HG02943 (cell line): ENCODE measurements at regions not wholly inside any gene's neighbourhood (a gene's known extent, or its start where the extent isn't known, plus 50 kb on each side); places are given as distances from the start of the nearest gene placed in this dataset.
"Not testable (repeated sequence)": the region's sequence is repeated elsewhere in the genome, so short reads cannot be mapped to it uniquely, and the experiment has no call there.

ENCODE experiments used
- ATAC-seq: cut with Tn5 transposase; IDR thresholded peaks from one replicate; pipeline ENCODE4 v1.9.1; 2021; ENCODE audit warnings: mild to moderate bottlenecking, low read depth, moderate library complexity; ENCODE audit not compliant: unreplicated experiment

DNA sequence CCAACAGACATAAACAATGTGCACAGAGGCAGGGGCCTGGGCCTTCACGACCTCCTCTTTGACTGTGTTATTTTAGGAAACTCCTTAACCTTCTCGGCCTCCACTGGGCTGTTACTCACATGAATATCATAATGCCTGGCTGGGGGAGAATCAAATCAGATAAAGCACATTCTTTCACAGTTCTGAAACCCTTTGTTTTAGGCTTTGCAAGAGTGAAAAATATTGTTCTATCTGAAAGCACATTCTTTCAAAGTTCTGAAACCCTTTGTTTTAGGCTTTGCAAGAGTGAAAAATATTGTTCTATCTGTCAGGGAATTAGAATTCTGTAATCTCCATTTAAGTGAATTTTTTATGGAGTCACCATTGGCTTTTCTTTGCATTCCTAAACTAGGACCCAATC, 50.7 kb upstream of the SYNDIG1 start:
- no peak for ATAC-seq

DNA sequence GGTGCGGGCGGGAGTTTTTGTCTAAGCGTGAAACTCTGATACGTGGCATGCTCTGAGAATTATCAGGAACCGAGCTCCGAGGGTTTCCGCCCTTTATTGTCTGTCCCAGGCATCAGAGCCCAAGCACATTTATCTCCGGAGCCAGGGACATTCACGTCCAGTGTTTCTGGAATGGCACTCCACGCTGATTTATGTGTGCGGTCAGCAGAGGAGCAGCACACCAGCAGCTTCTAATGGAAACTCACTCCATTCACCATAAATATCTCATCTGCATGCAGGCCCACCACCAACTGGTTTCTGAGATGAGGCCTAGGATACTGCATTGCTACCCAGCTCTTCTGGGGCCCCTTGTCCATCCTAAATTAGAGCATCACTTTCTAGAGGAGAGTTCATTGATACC, 51.9 kb upstream of the SYNDIG1 start:
- ATAC-seq, result no peak

DNA sequence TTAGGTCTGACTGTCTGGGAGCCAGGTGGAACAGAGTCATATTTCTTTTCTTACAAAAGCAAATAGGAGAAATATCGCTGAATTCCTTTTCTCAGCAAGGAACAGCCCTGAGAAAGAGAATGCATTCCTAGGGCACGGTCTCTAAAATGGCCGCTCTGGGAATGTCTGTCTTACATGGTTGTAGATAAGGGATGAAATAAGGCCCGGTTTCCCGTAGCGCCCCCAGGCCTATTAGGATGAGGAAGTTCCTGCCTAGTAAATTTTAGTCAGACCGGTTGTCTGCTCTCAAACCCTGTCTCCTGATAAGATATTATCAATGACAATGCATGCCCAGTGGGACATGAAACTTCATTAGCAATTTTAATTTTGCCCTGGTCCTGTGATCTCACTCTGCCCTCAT, 54.0 kb upstream of the SYNDIG1 start:
- ATAC-seq, result not testable (repeated sequence)

DNA sequence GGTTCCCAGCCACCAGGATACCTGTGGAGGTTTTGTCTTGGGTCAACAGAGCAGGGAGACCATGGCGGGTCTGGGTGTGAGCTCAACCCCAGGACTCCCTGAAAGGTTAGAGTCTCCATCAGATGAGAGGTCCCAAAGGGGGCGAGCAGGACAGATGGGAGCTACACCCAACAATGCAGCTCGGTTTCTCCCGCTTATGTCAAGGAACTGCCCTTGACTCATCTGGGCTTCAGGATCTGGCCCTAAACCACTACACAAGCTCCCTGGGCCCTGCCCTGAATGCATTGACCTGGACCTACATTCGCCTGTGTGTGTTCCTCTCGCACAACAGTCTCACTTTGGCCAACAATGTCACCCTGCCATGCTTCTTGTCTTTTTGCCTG, 57.6 kb upstream of the SYNDIG1 start:
- ATAC-seq, result no peak

DNA sequence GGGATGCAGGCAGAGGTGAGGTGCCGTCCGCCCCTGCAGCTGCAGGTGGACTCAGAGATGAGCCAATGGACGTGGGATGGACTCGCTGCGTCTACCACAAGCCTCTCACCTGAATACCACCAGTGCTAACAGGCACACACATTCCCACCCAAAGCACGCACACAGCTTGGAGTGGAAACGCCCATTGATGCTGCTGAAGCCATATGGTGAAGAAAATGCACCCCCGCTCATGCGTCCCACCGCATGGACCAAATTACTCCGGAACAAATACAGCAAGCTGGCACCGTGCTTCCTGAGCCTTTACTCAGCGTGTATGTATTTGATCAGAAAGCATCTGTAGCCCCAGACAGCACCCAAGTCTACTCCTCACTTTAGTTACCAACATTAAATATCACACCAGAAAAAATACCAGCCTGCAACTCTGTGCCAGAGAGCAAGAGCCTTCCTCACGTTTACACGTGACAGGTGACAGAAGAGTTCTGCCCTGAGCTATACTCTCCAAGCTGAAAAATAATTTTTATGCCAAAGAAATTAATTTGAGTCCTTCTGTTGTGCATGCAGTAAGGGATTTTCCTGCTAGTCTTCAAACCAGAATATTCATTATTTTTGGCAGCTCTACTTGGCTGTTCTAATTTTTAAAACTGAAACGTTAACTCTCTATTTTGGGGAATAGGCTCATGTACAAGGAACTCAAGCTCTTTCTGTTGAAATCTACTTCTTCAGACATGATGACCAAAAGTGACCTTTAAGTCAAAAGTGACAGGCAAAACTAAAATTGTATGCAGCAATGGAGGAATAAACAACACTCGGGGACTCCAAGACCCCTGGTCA, 58.2 kb upstream of the SYNDIG1 start:
- ATAC-seq, result no peak

DNA sequence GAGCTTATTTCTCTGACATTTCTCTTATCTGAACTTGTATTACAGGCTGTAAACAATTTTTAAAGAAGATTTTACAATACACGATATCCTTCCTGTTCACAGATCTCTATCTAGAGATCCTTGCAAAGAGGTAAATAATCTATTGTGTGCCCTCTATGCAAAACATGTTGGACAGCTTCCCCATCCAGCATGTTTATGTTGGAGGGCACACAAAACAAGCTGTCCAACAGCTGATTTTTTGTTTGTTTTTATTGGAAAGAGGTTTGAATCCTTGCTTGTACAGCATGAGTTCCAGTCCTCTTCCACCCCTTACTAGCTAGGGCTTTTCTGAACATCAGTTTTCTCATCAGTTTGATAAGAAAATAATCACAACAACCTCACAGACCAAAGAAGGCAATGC, 62.3 kb upstream of the SYNDIG1 start:
- no peak for ATAC-seq

DNA sequence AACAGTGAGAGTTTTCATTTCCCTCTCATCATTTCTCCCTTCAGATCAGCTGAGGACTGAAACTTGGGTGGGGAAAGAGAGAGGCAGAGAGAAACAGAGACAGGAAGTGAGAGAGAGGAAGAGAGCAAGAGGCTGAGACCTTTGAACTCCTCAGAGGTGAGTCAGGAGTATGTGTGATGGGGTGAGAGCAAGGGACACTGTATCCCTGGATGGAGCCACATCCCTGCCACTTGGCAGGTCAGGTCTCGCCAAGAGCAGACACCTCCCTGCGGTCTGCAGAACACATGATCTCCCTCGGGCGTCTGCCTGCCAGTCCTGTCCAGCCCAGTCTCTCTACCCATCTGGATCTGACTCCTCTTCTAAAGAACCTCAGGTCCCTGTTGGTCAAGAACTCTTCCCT, 62.7 kb upstream of the SYNDIG1 start:
- ATAC-seq, result no peak

DNA sequence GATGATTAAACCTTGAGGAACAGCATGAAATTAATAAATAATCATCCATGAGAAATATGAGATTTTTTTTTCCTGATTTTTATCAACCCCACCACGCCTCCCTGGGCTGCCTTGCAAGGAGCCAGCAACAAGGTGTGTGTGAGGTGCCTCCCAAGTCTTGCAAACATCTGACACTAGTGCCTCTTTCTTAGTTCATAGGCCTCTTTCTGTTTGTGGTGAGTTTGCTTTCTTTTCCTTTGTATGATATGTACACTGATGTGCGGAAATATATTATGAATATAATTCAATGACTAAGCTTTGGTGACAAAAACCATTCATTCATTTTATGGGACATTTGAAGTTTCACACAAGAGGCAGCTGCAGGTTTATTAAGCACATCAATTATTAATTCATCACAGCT, 63.2 kb upstream of the SYNDIG1 start:
- ATAC-seq, result no peak

DNA sequence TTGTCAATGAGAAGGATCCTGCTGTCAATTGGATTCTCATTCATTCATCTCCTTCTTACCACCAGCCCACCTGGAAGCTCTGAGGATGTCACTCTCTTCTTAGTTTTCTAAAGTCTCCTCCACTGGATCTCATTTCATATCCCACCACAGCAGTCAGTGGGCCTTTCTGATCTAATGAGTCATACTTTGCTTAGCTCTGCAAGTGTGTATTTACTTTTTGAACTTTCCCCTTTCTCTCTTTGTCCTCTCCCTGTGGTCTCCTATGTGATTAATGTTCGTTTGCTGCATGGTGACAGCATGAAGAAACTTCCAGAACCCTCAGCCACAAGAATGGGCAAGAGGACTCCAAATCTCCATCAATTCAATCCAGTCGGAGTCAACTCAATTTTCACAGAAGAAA, 63.6 kb upstream of the SYNDIG1 start:
- no peak for ATAC-seq

DNA sequence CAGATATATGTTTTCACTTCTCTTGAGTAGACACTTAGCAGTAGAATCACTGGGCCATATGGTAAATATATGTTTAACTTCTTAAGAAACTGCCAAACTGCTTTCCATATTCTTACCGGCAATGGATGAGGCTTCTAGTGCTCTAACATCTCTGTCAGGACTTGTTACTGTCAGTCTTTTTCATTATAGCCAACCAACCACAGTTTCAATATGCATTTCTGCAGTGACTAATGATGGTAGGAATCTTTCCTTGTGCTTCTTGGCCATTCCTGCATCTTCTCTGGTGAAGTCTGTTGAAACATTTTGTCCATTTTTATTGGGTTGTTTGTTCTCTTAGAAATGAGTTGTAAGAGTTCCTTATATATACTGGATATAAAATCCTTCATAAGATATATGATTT, 66.0 kb upstream of the SYNDIG1 start:
- ATAC-seq, result no peak

DNA sequence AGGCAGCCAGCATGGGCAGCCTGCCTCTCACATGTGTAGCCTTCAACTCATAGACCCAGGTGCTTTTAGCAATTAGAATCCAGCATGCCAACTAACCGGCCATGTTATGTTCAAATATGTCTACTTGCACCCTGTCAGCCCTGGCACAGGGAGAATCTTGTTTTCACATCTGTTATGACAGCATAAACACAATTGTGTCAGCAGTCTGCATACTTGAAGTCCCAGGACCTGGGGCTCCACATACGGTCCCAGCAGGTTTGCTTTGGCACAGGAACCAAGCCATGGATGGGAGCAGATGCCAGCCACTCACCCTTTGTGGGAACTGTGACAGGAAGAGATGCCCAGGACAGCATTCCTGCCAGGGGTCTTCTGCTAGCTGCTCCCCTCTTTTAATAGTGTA, 67.2 kb upstream of the SYNDIG1 start:
- ATAC-seq, result no peak

DNA sequence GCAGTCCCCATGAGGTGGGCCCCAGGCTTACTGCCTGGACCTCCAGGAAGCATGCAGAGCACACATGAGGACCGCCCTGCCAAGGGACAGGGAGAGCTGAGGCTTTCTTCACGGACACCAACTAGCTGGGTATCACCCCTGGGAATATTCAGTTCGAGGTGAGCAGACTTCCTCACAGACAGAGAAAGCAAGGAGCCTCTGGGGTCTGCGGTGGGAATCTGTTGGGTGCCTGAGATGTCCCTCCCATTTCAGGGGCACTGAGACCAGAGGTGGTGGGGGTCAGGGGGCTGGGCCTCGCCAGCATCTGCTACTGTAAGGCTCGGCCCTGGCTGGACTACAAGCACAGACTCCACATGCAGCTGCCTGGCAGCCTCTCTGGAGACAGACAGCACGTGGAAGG, 74.3 kb upstream of the SYNDIG1 start:
- ATAC-seq, result no peak

DNA sequence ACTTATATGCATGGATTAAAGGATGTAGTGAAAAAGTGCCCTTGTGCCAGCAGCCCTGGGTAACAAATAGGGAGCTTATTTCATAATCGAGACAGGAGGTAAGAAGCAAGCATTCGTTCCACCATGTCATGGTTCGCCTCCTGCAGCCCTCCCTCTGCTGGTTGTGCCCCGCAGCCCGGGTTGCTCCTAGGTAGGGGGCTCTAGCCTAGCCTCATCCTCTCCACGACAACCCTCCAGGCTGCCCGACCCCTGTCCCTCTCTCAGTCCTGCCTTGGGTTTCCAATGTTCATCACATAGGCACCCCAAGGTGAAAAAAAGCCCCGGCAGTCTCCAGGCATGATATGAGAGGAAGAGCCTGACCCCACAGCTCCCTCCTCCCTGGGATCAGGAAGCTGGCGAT, 75.5 kb upstream of the SYNDIG1 start:
- no peak for ATAC-seq

DNA sequence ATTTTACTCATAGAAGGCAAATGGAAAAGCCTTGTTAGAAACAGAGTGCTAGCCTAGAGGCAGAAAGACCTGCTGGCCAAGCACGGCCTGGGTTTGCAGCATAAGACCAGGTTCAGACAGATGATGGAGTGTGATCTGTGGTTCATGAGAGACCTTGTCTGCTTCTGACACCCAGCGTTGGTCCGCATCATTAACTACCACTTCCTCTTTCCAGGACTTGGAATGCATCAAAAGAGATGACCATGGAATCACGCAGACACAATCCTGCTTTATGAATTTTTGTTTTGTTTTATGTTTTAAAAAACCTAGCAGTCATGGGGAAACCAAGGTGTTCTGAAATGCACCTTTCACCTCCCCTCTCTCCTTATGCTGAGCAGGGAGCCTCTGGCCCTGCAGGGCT, 76.8 kb upstream of the SYNDIG1 start:
- ATAC-seq, result no peak

DNA sequence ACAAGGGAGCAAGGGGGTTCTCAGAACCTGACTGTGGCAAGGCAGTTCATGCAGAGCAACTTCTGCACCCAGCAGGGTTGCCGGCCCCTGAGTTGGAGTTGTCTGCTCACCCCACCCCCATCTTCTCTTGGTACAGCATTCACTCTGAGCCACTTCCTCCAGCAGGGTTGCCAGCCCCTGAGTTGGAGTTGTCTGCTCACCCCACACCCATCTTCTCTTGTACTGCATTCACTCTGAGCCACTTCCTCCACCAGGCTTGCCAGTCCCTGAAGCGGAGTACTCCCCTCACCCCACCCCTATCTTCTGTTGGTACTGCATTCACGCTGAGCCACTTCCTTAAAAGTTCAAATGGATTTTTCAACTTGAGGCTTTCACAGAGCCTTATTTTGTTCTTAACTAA, 79.7 kb upstream of the SYNDIG1 start:
- no peak for ATAC-seq

DNA sequence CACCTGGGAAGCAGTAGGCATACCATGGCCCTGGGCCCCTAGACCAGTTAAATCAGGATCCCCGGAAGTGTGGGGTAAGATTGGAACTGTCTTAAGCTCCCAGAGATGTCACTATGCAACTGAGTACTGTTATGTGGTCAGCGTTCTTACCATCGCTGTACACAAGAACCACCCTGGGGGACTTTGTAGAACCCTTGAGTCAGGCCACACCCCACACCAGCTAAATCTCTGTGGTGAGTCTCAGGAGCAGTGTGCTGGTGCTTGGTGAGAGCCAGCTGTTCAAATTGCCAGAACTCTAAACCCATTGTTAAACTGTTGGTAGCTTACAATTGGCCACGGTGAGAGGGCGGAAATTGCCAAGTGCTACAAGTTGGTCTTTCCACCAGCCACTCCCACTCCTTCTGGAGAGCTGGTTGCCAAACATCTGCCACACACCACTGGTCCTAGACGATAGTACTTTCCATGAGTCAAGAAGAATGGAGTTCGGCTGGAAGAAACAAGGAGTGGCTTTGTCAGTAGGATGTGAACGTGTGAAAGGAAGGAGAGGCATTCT, 80.5 kb upstream of the SYNDIG1 start:
- ATAC-seq, result no peak

DNA sequence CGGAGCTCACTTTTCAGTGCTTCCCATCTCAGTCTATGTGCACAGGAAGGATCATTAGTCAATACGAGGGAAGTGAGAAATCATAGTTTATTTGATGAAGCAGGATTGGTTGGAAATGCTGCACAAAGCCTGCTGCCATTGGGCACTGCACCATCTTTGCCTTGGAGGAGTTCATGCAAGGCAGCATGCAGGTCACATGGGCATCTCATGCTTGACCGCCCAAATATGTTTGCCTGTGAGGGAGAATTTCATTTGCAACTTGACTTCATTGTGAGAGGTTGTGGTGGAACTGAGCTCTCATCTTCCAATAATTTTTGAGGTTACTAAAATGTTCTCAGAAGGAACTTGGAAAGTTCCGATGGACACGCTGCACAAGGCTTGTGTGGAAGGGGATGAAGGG, 83.9 kb upstream of the SYNDIG1 start:
- no peak for ATAC-seq

DNA sequence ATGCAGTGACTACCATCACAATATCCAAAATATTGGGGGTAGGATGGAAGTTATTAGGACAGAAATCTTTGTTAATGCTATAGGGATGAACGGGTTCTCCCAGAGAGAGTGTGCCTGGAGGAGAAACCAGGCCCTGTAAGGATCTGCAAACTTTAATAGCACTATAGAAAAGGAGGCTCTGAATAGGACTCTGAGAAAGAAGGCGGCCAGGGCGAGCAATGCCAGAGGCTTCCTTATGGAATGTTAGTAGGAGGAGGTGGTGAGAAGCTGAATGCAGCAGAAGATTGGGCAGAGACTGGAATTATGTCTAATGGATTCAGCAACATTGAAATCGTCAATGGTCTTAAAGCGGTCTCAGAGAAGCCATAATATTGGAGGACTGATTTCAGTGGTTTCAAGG, 84.6 kb upstream of the SYNDIG1 start:
- no peak for ATAC-seq

DNA sequence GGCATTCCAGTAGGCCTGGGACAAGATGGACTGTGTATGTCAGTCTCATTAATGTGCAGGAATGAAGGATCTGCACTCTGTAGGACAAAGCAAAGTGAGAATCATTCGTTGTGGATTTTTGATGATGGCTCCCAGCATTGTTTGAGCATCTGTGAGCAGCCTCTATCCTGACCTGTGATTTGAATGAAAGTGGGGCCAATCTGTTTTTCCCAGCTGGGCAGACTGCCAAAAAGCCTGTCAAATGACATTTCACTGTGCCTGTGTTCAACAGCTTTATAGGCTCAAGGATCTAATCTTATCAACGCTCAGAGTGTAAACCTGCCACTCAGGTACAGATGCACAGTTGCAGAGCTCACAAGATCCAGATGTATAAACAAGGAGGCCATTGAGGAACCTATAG, 86.7 kb upstream of the SYNDIG1 start:
- ATAC-seq, result no peak

DNA sequence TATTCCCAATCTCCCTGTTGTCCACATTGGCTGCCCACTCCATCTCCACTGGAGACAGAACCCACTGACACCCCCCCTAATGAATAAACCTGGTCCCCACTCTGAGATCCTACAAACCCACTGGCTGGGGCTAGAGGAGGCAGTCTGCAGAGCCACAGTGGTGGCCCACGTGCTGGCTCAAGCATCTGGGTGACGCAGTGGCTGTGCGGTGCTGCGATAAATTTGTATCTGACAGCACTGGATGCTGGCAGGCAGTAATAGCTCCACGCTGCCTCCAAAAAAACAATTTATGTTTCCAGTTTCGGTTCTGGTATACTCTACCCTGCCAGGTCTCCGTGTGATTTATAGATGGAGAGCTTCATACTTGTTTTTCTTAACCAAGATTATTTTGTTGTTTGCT, 87.1 kb upstream of the SYNDIG1 start:
- no peak for ATAC-seq

DNA sequence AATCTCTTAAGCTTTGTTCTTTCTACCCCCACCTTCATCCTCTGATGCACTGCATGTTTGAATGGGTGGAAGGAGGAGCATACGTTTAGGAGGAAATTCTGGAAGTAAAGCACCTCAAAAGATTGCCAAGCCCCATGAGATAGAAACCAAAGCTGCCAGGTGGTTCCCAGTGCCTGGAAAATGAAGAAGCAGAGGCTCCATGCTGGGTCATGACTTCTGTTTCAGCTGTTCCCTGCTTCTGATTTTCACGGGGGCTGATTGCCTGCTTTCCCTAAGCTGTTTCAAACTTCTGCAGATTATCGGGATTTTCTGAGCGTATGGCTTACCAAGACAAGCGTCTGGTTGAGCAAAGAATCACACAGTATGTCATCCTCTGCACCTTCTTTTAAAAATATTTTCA, 87.5 kb upstream of the SYNDIG1 start:
- no peak for ATAC-seq

DNA sequence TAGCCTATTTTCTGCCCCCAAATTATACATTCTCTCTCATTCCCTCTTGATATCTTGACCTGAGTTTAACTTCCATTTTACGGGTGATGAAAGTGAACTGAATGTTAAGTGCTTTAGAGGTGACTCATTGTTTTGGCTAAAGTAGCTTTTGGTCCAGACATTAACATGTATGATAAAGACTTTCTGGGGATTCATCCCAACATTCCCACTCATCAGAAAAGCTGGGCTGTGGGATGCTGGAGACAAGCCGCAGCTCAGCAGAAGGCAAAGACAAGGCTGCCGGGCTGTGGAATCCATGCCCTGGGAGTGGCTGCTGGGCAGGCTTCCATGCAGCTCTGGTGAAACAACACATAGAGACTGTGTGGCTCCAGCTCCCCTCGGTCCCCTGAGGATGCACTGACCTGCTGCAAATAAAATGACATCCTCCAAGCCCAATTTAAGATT, 89.9 kb upstream of the SYNDIG1 start:
- ATAC-seq, result no peak
